HCT116 (cell line): ENCODE measurements at regions not wholly inside any gene's neighbourhood (a gene's known extent, or its start where the extent isn't known, plus 50 kb on each side); places are given as distances from the start of the nearest gene placed in this dataset.

Source experiments
- EGR1 ChIP-seq: IDR thresholded peaks from 2 replicates; pipeline ENCODE4 v1.6.1; 2012; ENCODE audit warnings: low read depth
- EZH2 ChIP-seq: fragments of 200-600 bp; sonication (generic); IDR thresholded peaks from 2 replicates; pipeline ENCODE4 v1.6.1; 2017; ENCODE audit warnings: antibody characterized with exemption, mixed run types
- EZH2phosphoT487 ChIP-seq: fragments of 200-600 bp; IDR thresholded peaks from 2 replicates; pipeline ENCODE4 v1.6.1; 2018; ENCODE audit warnings: antibody characterized with exemption, borderline replicate concordance
- POLR2A ChIP-seq: IDR thresholded peaks from 2 replicates; pipeline ENCODE4 v1.7.0; 2011; ENCODE audit warnings: borderline replicate concordance; ENCODE audit not compliant: insufficient read depth, insufficient read length; ENCODE audit errors: extremely low read depth
- POLR2AphosphoS5 ChIP-seq: IDR thresholded peaks from 2 replicates; pipeline ENCODE4 v1.6.1; 2011; ENCODE audit warnings: mild to moderate bottlenecking, low read depth, low read length, moderate library complexity
- RAD21 ChIP-seq: IDR thresholded peaks from 2 replicates; pipeline ENCODE4 v1.6.1; 2012; ENCODE audit warnings: low read depth, mild to moderate bottlenecking
- YY1 ChIP-seq: IDR thresholded peaks from 2 replicates; pipeline ENCODE4 v1.6.1; 2011; ENCODE audit warnings: low read length, low read depth, moderate library complexity, mild to moderate bottlenecking; ENCODE audit not compliant: insufficient replicate concordance; ENCODE audit errors: extremely low read depth
- TF ChIP-seq, protein P1 (sequence below), 3 experiments: fragments of 200-600 bp in 1 of 3; sonication (generic) in 1 of 3; IDR thresholded peaks in 2 of 3; conservative IDR thresholded peaks in 1 of 3; 2 replicates each; pipeline ENCODE4 v1.5.1; 2012 to 2017; ENCODE audit warnings: low read depth in 2 of 3, low read length in 2 of 3, antibody characterized with exemption in 1 of 3, borderline replicate concordance in 1 of 3, control low read depth in 1 of 3, mild to moderate bottlenecking in 1 of 3, mixed read lengths in 1 of 3, mixed run types in 1 of 3, moderate library complexity in 1 of 3; ENCODE audit not compliant: insufficient read depth in 1 of 3

DNA sequence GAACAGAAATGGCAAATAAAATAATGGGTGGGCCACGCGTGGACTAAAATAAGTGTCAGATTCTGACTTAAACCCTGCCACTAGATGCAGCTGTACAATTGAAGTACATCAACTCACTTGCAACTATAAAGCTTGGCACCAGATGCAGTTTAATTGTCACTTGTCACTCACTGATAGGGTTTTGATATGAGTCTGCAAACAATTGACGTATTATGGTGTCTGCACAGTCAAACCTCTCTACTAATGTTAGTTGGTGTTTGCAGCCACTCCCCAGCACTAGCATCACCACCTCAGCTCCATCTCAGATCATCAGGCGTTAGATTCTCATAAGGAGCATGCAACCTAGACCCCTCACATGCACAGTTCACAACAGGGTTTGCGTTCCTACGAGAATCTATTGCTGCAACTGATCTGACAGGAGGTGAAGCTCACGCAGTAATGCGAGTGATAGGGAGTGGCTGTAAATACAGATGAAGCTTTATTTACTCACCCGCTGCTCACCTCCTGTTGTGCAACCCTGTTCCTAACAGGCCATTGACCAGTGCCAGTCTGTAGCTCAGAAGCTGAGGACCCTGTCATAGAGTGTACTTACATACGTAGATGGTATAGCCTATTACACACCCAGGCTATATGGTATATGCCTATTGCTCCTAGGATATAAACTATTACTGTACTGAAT, 72.1 kb upstream of the SEMA6A start:
- TF ChIP-seq RAD21: no peak
- TF ChIP-seq EZH2phosphoT487: no peak
- TF ChIP-seq, protein P1, sequence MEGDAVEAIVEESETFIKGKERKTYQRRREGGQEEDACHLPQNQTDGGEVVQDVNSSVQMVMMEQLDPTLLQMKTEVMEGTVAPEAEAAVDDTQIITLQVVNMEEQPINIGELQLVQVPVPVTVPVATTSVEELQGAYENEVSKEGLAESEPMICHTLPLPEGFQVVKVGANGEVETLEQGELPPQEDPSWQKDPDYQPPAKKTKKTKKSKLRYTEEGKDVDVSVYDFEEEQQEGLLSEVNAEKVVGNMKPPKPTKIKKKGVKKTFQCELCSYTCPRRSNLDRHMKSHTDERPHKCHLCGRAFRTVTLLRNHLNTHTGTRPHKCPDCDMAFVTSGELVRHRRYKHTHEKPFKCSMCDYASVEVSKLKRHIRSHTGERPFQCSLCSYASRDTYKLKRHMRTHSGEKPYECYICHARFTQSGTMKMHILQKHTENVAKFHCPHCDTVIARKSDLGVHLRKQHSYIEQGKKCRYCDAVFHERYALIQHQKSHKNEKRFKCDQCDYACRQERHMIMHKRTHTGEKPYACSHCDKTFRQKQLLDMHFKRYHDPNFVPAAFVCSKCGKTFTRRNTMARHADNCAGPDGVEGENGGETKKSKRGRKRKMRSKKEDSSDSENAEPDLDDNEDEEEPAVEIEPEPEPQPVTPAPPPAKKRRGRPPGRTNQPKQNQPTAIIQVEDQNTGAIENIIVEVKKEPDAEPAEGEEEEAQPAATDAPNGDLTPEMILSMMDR (IDR thresholded peaks at IDR 0.05 in 2 of 3, conservative IDR thresholded peaks at IDR 0.05 in 1 of 3; ENCODE audit: borderline replicate concordance in 1 of 3, insufficient read depth in 1 of 3, low read depth in 2 of 3, low read length in 2 of 3): no peak
- TF ChIP-seq EGR1: no peak
- TF ChIP-seq EZH2: no peak
- TF ChIP-seq YY1: no peak
- TF ChIP-seq POLR2AphosphoS5: no peak
- no peak for TF ChIP-seq POLR2A
